CD4-positive, alpha-beta T cell treated with Interferon gamma for 1 hour (primary cell): ENCODE measurements at regions not wholly inside any gene's neighbourhood (a gene's known extent, or its start where the extent isn't known, plus 50 kb on each side); places are given as distances from the start of the nearest gene placed in this dataset.

Experiments
- DNase-seq: peaks from one replicate; pipeline ENCODE4 v3.0.0-alpha.2; 2020

- no peak for DNase-seq
Measured at GRCh38 chr14:98368916-98369315, 903.1 kb downstream of the BCL11B start.

GRCh38 chr14:98369344-98369743 is 902.7 kb downstream of the BCL11B start:
- no peak for DNase-seq

GRCh38 chr14:98370352-98370751 is 901.6 kb downstream of the BCL11B start:
- DNase-seq = no peak

- DNase-seq = no peak
Measured at GRCh38 chr14:98371141-98371540, 900.9 kb downstream of the BCL11B start.

GRCh38 chr14:98374136-98374535 is 897.9 kb downstream of the BCL11B start:
- DNase-seq = no peak

- DNase-seq = no peak
Measured at GRCh38 chr14:98375566-98375965, 896.4 kb downstream of the BCL11B start.

GRCh38 chr14:98379830-98380229 is 892.2 kb downstream of the BCL11B start:
- no peak for DNase-seq

- DNase-seq = no peak
Measured at GRCh38 chr14:98382662-98383061, 889.3 kb downstream of the BCL11B start.

- DNase-seq = no peak
Measured at GRCh38 chr14:98385851-98386250, 886.1 kb downstream of the BCL11B start.

- no peak for DNase-seq
Measured at GRCh38 chr14:98391061-98391460, 880.9 kb downstream of the BCL11B start.

- DNase-seq = no peak
Measured at GRCh38 chr14:98393527-98393926, 878.5 kb downstream of the BCL11B start.

GRCh38 chr14:98404811-98405210 is 867.2 kb downstream of the BCL11B start:
- no peak for DNase-seq

GRCh38 chr14:98408024-98408555 is 863.9 kb downstream of the BCL11B start:
- no peak for DNase-seq

- no peak for DNase-seq
Measured at GRCh38 chr14:98408713-98409112, 863.3 kb downstream of the BCL11B start.

- no peak for DNase-seq
Measured at GRCh38 chr14:98411154-98411553, 860.8 kb downstream of the BCL11B start.

- DNase-seq = no peak
Measured at GRCh38 chr14:98412431-98412830, 859.6 kb downstream of the BCL11B start.

- DNase-seq = no peak
Measured at GRCh38 chr14:98415766-98416165, 856.2 kb downstream of the BCL11B start.

GRCh38 chr14:98417001-98417400 is 855.0 kb downstream of the BCL11B start:
- DNase-seq = no peak

- DNase-seq = no peak
Measured at GRCh38 chr14:98428483-98428994, 843.5 kb downstream of the BCL11B start.

GRCh38 chr14:98433436-98433835 is 838.6 kb downstream of the BCL11B start:
- DNase-seq = no peak

- no peak for DNase-seq
Measured at GRCh38 chr14:98437113-98437512, 834.9 kb downstream of the BCL11B start.

GRCh38 chr14:98444077-98444476 is 827.9 kb downstream of the BCL11B start:
- DNase-seq = peak; percentile 57

- no peak for DNase-seq
Measured at GRCh38 chr14:98445718-98446117, 826.3 kb downstream of the BCL11B start.

GRCh38 chr14:98446508-98446907 is 825.5 kb downstream of the BCL11B start:
- DNase-seq = no peak

GRCh38 chr14:98456231-98456630 is 815.8 kb downstream of the BCL11B start:
- no peak for DNase-seq
